Amygdala (tissue), 56 donors: ENCODE measurements at regions not wholly inside any gene's neighbourhood (a gene's known extent, or its start where the extent isn't known, plus 50 kb on each side); places are given as distances from the start of the nearest gene placed in this dataset.
A peak's percentile ranks its signal among the peaks of the same experiment; 100 is the strongest.

Experiments
- DNase-seq, 56 donors: peaks; one replicate each; lab custom pipeline; 2025; lab: John Stamatoyannopoulos, UW

GRCh38 chr1:166221316-166221715, 54.5 kb upstream of the FAM78B start:
- DNase-seq, result no peak

DNA sequence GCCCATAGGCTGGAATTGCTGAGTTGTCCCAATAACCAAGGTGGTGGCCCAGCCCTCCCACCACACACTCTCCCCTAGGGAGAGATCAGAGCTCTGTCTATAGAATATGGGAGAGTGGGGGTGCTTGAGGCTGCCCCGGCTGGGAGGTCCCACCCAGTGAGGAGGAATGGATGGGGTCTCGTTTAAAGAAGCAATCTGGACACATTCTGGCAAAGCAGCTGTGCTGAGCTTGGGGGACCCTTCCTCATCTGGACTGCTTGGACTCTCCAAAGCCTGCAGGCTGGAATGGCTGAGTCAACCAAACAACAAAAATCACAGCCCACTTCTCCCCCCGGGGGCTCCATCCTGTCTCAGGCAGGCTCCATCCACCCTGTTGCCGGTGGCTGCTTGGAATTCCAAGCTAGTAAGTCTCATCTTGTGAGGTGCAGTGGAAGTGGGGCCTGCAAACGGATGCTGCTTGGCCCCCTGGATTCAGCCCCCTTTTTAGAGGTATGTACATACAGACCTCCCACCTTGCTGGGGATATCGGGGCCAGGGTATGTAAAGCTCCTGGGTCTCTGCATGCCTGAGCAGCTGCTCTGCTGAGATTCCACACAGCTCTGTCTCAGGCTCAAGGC, 67.1 kb upstream of the FAM78B start:
- no peak for DNase-seq

DNA sequence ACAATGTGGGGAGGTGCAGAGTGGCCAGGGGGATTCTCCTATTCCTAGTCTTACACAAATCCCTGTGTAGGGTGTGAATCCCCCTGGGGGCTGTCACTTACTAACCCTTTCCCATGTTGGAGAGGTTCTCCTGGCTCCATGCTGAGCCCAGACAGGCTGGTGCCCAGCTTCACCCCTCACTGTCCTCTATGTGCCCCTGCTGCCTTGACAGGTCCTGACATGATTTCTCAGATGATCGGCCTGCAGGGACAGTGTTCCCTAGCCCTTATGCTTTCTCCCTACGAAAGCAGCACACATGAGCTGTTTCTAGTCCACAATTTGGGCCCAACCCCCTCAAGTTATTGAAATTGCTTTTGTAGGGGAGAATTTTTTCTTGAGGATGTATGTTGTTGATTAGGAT, 68.9 kb upstream of the FAM78B start:
- DNase-seq, result no peak

DNA sequence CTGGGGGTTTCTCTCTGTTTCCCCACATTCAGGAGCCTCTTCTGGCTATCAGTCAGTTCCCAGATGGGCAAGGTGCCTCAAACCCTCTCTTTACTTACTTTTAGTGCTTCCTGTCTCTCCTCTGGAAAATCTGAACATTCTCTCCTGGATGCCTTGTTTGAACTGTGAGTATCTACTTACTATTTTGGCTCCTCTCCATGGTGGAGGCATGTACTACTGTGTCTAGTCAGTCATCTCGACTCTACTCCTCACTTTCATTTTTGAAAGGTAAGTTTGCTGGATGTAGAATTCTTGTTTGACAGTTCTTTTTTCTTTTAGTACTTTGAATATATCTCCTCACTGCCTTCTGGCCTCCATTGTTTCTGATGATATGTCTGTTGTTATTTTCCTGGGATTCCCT, 70.9 kb upstream of the FAM78B start:
- DNase-seq, result no peak

GRCh38 chr1:166253076-166253779, 86.4 kb upstream of the FAM78B start:
- no peak for DNase-seq

- DNase-seq, result no peak
These were observed 91.2 kb upstream of the FAM78B start for GRCh38 chr1:166258017-166258416.

GRCh38 chr1:166261511-166261910, 94.7 kb upstream of the FAM78B start:
- DNase-seq, result peak in 1 of 56 donors; percentile 6

DNA sequence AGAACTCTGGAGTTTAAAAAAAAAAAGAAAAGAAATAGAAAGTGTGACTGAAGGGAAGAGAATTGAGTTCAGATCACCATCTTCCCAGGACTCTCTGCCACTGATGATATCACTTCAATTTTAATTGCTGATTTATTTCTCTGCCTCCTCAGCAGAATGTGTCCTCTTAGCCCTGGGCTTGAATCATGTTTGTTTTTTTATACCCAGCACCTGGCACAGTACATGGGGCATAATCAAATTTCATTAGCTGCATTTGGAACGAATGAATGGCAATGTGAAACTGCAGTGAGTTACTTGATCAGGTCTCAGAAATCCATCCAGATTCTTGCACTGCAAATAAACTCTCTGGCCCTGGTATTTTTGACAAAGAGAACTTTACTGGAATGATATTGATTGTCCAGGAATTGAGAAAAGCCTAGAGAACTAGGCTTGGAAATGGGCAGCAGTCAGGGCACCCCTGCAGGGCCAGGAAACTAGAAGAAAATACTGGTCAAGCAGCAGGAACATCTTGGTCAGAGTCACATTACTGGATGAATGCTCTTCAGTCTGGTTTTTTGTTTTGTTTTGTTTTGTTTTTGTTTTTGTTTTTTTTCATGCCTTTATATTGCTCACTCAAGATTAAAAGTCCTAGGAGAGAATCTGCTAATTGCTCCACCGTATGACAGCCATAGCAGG, 103.8 kb upstream of the FAM78B start:
- no peak for DNase-seq

- DNase-seq, result no peak
These were observed 104.3 kb upstream of the FAM78B start for GRCh38 chr1:166271151-166271538.

DNA sequence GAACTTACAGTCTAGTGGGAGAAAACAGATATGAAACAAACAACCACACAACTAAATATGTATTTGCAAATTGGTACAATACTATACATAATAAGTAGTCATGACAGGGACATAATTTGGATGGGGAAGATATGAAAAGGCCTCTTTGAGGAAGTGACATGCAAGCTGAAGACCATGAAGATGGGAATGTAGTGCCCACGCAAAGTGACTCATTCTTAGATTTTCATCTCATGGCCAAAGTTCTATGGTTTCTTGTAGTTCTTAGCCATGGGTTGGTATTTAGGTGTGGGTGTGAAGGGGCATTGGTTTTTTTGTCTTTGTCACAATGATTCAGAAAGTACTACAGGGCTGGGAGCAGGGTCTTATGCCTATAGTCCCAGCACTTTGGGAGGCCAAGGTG, 105.4 kb upstream of the FAM78B start:
- no peak for DNase-seq

DNA sequence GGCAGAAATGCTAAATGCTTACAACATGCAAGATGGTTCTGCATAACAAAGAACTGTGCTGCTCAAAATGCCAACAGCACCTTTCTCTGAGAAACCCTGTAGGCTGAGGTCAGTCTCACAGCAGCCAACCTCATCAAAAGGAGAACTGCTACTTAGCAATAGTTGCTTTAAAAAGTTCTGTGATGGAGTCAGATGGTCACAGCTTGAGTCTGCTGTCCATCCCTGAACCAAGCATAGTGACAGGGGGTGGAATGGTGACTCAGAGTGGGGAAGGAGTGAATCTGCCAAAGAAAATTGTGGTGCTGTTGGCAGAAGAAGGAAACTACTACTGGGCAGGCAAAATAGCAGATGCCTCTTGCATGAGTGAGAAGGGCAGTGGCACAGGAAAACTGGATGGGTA, 106.0 kb upstream of the FAM78B start:
- peak in 1 of 56 donors; percentile 2 for DNase-seq

- DNase-seq, result no peak
These were observed 106.8 kb upstream of the FAM78B start for GRCh38 chr1:166273618-166274017.

DNA sequence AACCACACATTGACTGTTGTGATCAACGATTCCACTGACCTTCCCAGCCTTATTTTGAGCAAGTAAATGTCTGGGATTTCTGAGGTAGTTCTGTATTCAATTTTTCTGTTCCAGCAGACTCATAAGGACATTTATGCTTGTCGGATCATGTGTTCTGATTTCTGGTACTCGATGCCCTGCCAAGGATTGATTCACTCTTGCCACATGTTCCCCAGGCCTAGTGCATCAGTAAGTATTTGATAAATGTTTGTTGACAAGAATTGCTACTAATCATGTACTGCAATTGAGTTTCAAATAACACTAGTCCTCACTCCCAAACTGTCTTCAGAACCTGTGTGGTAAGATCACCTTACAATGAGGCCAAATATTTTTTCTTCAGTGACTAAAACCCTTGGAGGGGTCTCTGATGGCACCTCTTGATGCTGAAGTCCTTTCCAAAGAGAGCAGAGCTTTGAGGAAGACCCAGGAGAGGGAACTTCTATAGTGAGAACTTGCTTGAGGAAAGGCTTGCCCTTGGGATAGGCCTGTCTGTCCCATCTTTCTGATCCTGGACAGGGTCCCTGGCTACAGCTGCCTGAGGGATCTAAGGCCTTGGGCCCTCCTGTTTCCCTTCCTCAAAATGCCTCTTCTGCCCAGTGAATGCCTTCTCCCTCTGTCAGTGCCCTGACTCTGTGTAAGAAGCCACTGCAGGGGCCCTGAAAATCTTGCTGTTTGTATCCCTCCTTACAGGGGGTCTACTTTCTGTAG, 115.8 kb upstream of the FAM78B start:
- no peak for DNase-seq

DNA sequence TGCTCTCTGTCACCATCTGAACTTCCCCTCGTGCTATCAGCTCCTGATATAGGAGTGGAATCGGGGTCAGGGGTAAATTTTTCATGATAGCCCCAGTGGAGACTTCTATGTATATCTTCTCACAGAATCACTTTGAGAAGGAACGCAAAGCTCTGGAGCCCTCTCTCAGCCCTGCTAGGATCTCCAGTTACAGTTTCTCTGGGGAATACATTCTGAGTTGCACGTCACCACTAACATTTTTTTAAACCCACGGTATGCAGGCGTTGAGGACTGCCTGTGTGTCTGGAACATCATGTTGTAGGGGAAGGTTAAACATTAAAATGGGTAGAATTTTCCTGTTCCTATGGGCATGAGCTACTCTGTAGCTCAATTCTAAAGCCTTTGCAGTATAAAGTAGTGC, 116.4 kb upstream of the FAM78B start:
- DNase-seq, result no peak

DNA sequence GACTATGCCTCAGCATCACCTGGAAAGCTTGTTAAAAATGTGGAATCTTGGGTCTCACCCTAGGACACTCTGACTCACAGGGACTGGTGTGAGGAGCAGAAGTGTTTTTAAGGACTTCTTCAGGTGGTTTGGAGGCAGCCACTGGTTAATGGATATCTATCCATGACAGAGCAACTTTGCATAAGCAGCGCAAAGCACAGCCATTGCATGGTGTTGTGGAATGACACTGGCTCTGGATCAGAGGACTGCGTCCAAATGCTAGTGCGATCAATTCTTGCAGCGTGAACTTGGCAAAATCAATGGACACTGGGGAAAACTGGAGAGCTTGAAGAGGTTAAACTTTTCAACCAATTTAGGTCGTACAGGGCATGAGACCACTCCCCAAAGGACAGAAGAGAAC, 116.8 kb upstream of the FAM78B start:
- DNase-seq, result no peak

DNA sequence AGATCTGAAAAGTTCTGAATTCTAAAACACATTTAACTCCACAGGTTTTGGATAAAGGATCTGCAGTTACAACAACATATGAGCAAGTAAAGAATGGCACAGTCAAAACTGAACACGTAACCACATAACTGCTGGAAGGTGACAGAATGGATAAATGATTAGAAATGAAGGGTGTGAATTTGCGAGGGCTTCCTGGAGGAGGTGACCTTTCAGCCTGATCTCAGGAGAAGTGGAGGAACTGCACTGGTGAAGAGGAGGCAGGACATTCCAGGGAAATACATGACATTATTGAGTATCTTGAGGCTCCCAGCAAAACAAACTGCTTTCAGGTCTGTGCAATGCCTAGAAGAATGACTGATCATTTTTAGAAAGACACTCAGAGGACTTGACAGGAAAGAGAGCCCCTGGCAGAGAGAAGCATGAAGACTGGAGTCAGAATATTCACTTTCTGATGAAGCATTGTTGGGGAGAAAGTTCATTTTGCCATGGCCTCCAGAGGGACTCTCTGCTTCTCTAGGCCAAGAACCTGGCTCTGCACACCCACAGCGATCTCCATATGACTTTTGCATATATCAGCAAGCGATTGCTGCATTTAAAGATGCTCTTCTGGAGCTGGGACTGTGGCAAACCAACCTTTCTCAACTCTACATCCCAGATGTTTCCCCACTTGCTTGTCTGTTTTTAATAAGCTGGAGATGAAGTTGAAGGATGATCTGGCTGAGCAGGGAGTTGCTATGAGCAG, 122.7 kb upstream of the FAM78B start:
- DNase-seq, result no peak

DNA sequence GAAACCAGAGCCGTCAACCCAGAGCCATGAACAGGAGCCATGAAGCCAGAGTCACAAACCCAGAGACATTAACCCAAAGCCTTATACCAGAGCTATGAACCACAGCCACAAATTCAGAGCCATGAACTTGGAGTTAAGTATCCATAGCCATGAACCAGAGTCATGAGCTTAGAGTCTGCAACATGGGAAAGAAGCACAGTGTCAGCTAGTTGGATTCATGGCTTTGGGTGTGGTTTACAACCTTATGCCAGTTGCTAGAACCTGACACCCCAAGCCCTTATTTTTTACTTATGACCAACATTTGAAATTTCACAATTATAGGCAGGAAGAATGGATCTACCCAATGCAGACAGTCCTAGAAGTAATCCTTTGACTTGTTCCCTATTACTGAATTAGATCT, 128.9 kb upstream of the FAM78B start:
- DNase-seq, result no peak

DNA sequence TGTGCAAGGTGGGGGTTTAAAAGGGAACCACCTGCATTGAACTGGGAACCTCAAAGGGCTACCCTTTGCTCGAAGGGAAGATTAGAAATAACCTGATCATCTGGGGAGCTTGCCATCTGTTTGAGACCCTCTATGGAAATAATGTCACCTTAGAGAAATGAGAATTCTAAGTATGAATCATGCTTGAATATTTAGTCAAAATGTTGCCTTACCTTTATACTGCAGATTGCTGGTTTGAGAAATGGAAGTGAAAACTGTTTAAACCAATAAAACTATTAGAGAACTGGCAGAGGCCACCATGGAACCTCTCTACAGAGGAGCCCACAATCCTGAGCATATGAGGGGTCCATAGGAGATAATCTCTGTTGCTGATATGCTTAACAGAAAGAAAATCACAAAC, 131.2 kb upstream of the FAM78B start:
- DNase-seq, result no peak

- no peak for DNase-seq
These were observed 134.0 kb upstream of the FAM78B start for GRCh38 chr1:166300767-166301166.

GRCh38 chr1:166302989-166303758, 136.4 kb upstream of the FAM78B start:
- DNase-seq, result no peak
